SU-DHL-6 (cell line): ENCODE measurements at regions not wholly inside any gene's neighbourhood (a gene's known extent, or its start where the extent isn't known, plus 50 kb on each side); places are given as distances from the start of the nearest gene placed in this dataset.

ENCODE experiments used
- H2AFZ ChIP-seq: fragments of 200-600 bp; sonication (generic); 2 replicates; pipeline ENCODE4 v1.6.1; 2014; ENCODE audit warnings: low read depth, mild to moderate bottlenecking, moderate library complexity, mixed read lengths, antibody characterized with exemption, low read length; ENCODE audit not compliant: severe bottlenecking
- H3F3A ChIP-seq: fragments of 200-600 bp; shearing (Covaris generic); 2 replicates; pipeline ENCODE4 v1.6.0; 2016; ENCODE audit warnings: antibody characterized with exemption, mild to moderate bottlenecking; ENCODE audit not compliant: insufficient read depth
- H3K27ac ChIP-seq: fragments of 200-600 bp; sonication (generic); 2 replicates; pipeline ENCODE4 v1.5.1; 2016; ENCODE audit warnings: low read depth, mild to moderate bottlenecking, low read length, moderate library complexity, mixed read lengths
- H3K27me3 ChIP-seq: fragments of 200-600 bp; sonication (generic), shearing (Covaris generic); 2 replicates; pipeline ENCODE4 v1.6.0; 2014; ENCODE audit warnings: mild to moderate bottlenecking, low read length
- H3K36me3 ChIP-seq: fragments of 200-600 bp; sonication (generic); 2 replicates; pipeline ENCODE4 v1.6.1; 2014; ENCODE audit warnings: mild to moderate bottlenecking, low read length, mixed read lengths
- H3K4me2 ChIP-seq: fragments of 300-600, 200-600 bp; shearing (Covaris generic), sonication (generic); 2 replicates; pipeline ENCODE4 v1.6.0; 2014; ENCODE audit warnings: low read length, low read depth, mild to moderate bottlenecking; ENCODE audit not compliant: poor library complexity, severe bottlenecking
- H3K4me3 ChIP-seq: fragments of 200-600 bp; sonication (generic); 2 replicates; pipeline ENCODE4 v1.5.1; 2014; ENCODE audit warnings: antibody characterized with exemption, low read length, mild to moderate bottlenecking, mixed read lengths; ENCODE audit not compliant: insufficient read depth, poor library complexity, severe bottlenecking
- H3K79me2 ChIP-seq: fragments of 200-600 bp; sonication (generic); 2 replicates; pipeline ENCODE4 v1.6.1; 2014; ENCODE audit warnings: mild to moderate bottlenecking, low read length, moderate library complexity; ENCODE audit not compliant: insufficient read depth
- H3K9ac ChIP-seq: fragments of 200-600 bp; sonication (generic); 2 replicates; pipeline ENCODE4 v1.7.0; 2014; ENCODE audit warnings: mild to moderate bottlenecking, low read length
- H3K9me2 ChIP-seq: fragments of 200-600 bp; sonication (generic); replicated peaks from 2 replicates; pipeline ENCODE4 v1.6.1; 2014; ENCODE audit warnings: low read length; ENCODE audit not compliant: insufficient read depth
- H3K9me3 ChIP-seq: fragments of 200-600 bp; sonication (generic); 2 replicates; pipeline ENCODE4 v1.6.1; 2014; ENCODE audit warnings: low read length, mixed read lengths; ENCODE audit not compliant: insufficient read depth
- H4K20me1 ChIP-seq: fragments of 200-600 bp; sonication (generic); 2 replicates; pipeline ENCODE4 v1.6.1; 2014; ENCODE audit warnings: low read depth, mild to moderate bottlenecking, antibody characterized with exemption, low read length, moderate library complexity, mixed read lengths
- CTCF ChIP-seq: fragments of 200-600 bp; sonication (generic); IDR thresholded peaks from one replicate; pipeline ENCODE4 v1.5.1; 2017; ENCODE audit warnings: antibody characterized with exemption, mild to moderate bottlenecking, low read length, moderate library complexity; ENCODE audit not compliant: insufficient read depth, poor library complexity, severe bottlenecking
- EZH2phosphoT487 ChIP-seq: fragments of 200-600 bp; sonication (generic), shearing (Covaris generic); conservative IDR thresholded peaks from 2 replicates; pipeline ENCODE4 v1.6.1; 2018; ENCODE audit warnings: mild to moderate bottlenecking, antibody characterized with exemption, low read length, moderate library complexity, mixed read lengths

DNA sequence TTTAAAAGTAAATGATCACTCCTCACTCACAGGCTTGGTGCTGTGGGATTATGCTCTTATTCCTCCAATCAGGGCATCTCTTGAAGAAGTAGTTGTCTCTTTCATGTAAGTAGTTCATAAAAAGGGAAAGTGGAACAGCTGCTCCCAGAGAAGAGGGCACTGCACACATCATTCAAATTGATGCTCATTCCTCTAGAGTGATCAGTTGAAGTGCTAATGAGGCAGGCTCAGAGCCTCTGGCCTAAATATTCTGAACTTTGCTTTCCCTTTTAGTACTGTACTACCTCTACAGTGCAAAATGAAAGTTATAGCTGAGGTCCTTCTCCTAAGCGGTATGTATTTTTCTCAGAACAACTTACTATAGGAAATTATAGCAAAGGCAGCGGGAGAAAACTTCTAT lies 1453.1 kb downstream of the ARAP2 start:
- Histone ChIP-seq H3K27ac (no peak overlapping the region), H3K9ac (no peak overlapping the region), H2AFZ (no peak overlapping the region), H3K4me3 (no peak overlapping the region), H3K79me2 (no peaks in the 10 kb centered on the region), H3K9me3 (no peaks in the 10 kb centered on the region), H4K20me1 (no peaks in the 10 kb centered on the region), H3K27me3 (no peaks in the 10 kb centered on the region), H3K9me2 (no peaks in the 10 kb centered on the region), H3F3A (no peaks in the 10 kb centered on the region), H3K4me2 (no peak overlapping the region), H3K36me3 (no peaks in the 10 kb centered on the region)
- TF ChIP-seq CTCF (no peak), EZH2phosphoT487 (no peak)

DNA sequence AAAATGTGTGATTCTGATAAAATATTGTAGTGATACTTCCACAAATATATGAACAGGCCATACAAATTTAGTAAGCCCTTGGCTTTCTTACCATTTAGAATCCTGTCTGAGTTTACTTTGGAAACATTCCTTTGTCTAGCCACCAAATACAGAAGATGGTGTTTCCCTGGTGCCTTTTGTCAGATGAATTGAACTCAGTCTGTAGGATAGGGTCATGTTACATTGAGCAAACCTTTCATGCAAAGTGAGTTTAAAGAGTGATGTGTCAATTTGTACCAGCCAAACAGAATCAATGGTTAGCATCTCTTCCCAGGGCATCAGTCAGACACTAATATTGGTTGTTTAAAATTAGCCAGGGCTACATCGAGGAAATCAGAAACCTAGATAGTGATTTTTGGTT lies 1443.4 kb downstream of the ARAP2 start:
- no peaks in the 10 kb centered on the region for H3K9me2 ChIP-seq

DNA sequence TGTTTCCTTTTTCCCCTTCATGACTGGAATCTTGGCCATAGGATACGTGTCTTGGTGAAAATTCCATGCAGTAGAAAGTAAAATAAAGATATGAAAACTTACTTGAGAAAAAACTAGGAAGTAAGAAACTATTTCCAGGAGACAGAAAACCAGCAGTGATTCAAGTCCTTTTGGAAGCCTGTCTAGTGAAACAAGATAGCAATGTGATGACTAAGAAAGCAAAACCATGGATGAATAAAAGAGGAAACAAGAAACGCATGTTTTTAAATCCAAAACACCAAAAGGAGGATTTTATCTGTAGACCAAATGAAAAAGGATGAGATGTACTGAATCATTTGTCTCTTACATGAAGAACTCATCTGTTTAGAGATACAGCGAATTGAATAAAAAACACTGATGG lies 1430.0 kb downstream of the ARAP2 start:
- H2AFZ ChIP-seq = no peak overlapping the region
- H3K4me3 ChIP-seq = no peak overlapping the region
- no peaks in the 10 kb centered on the region for H3F3A ChIP-seq
- no peaks in the 10 kb centered on the region for H3K9me3 ChIP-seq
- TF ChIP-seq CTCF = no peak
- TF ChIP-seq EZH2phosphoT487 = no peak
- H3K9me2 ChIP-seq = no peaks in the 10 kb centered on the region
- H3K27ac ChIP-seq = no peak overlapping the region
- no peaks in the 10 kb centered on the region for H4K20me1 ChIP-seq
- H3K36me3 ChIP-seq = no peaks in the 10 kb centered on the region
- H3K4me2 ChIP-seq = no peak overlapping the region
- H3K27me3 ChIP-seq = no peaks in the 10 kb centered on the region
- no peaks in the 10 kb centered on the region for H3K79me2 ChIP-seq
- H3K9ac ChIP-seq = no peak overlapping the region

More for the DNA sequence above, 1443.4 kb downstream of the ARAP2 start:
- H3K36me3 ChIP-seq = no peaks in the 10 kb centered on the region
- TF ChIP-seq CTCF = no peak
- TF ChIP-seq EZH2phosphoT487 = no peak
- no peaks in the 10 kb centered on the region for H3K9me3 ChIP-seq
- H3K27me3 ChIP-seq = no peaks in the 10 kb centered on the region
- no peak overlapping the region for H2AFZ ChIP-seq
- no peak overlapping the region for H3K4me3 ChIP-seq
- no peak overlapping the region for H3K9ac ChIP-seq
- H3F3A ChIP-seq = no peaks in the 10 kb centered on the region
- no peaks in the 10 kb centered on the region for H4K20me1 ChIP-seq
- no peak overlapping the region for H3K27ac ChIP-seq
- no peak overlapping the region for H3K4me2 ChIP-seq
- H3K79me2 ChIP-seq = no peaks in the 10 kb centered on the region

- Histone ChIP-seq H3K27me3 (no peaks in the 10 kb centered on the region), H3K4me2 (no peak overlapping the region), H3K27ac (no peak overlapping the region), H3K9ac (no peak overlapping the region), H3K9me3 (peaks cover 4% of the 10 kb centered on the region; the same call in 1 of the 2 replicates), H2AFZ (no peak overlapping the region), H3F3A (no peaks in the 10 kb centered on the region), H3K36me3 (no peaks in the 10 kb centered on the region; the same call in 1 of the 2 replicates), H3K9me2 (no peaks in the 10 kb centered on the region), H4K20me1 (no peaks in the 10 kb centered on the region), H3K79me2 (no peaks in the 10 kb centered on the region), H3K4me3 (no peak overlapping the region)
- no peak for TF ChIP-seq EZH2phosphoT487
Measured at GRCh38 chr4:34824515-34824914, 1419.8 kb downstream of the ARAP2 start.
